ENCODE measurements at regions not wholly inside any gene's neighbourhood (a gene's known extent, or its start where the extent isn't known, plus 50 kb on each side); places are given as distances from the start of the nearest gene placed in this dataset.

DNA sequence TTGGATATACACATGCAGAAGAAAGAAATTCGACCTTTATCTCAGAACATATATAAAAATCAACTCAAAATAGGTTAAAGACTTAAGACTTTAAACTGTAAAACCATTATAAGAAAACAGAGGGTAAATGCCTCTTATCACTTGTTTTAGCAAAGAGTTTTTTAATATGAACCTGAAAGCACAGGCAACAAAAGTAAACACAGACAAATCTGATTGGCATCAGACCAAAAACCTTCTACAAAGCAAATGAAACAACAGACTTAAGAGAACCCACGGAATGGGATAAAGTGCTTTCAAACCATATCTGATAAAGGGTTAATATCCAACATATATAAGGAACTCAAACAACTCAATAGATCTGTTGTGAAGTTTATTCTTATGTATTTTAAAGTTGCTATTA is 309.9 kb upstream of the OPRM1 start:
- no peak overlapping the region for H3K27ac ChIP-seq
- no peaks in the 10 kb centered on the region for H3K27me3 ChIP-seq (replicated peaks; ENCODE audit: insufficient read depth)
- H3K9me3 ChIP-seq, result no peaks in the 10 kb centered on the region
- H3K4me1 ChIP-seq (replicated peaks), result no peaks in the 10 kb centered on the region
- H3K4me3 ChIP-seq, result no peak overlapping the region
- DNase-seq (ENCODE audit: low spot score), result no peak
- no peaks in the 10 kb centered on the region for H3K36me3 ChIP-seq
- intact Hi-C loops (cut with DNase I), result no loop called here
- 13% methylated on average over 2 of the region's 2 CpGs for WGBS
- TF ChIP-seq, protein P1, sequence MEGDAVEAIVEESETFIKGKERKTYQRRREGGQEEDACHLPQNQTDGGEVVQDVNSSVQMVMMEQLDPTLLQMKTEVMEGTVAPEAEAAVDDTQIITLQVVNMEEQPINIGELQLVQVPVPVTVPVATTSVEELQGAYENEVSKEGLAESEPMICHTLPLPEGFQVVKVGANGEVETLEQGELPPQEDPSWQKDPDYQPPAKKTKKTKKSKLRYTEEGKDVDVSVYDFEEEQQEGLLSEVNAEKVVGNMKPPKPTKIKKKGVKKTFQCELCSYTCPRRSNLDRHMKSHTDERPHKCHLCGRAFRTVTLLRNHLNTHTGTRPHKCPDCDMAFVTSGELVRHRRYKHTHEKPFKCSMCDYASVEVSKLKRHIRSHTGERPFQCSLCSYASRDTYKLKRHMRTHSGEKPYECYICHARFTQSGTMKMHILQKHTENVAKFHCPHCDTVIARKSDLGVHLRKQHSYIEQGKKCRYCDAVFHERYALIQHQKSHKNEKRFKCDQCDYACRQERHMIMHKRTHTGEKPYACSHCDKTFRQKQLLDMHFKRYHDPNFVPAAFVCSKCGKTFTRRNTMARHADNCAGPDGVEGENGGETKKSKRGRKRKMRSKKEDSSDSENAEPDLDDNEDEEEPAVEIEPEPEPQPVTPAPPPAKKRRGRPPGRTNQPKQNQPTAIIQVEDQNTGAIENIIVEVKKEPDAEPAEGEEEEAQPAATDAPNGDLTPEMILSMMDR (IDR thresholded peaks at IDR 0.05), result no peak
- no peak for TF ChIP-seq POLR2A (IDR thresholded peaks at IDR 0.05)
- no peak for TF ChIP-seq POLR2AphosphoS5 (IDR thresholded peaks at IDR 0.05)

DNA sequence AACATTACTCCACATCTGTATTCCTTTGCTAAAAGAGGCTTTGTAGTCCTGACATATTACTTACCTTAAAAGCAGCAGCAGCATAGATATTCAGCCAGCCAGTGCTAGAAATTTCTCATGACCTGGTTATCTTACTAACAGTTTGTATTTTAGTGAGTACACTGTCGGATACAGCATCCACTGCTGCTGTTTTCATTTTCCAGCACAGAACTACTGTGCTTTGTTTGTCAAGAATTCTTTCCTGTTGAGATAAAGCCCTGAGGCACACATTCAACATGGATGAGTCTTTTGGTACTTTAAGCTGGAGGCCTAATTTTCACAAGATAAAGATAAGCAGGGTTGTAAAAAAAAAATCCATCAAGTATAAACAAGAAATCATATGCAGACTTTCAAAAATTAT is 311.2 kb upstream of the OPRM1 start:
- intact Hi-C loops (cut with DNase I), result no loop called here
- no peak for DNase-seq (ENCODE audit: low spot score)
- 15% methylated on average over 1 of the region's 1 CpG for WGBS

DNA sequence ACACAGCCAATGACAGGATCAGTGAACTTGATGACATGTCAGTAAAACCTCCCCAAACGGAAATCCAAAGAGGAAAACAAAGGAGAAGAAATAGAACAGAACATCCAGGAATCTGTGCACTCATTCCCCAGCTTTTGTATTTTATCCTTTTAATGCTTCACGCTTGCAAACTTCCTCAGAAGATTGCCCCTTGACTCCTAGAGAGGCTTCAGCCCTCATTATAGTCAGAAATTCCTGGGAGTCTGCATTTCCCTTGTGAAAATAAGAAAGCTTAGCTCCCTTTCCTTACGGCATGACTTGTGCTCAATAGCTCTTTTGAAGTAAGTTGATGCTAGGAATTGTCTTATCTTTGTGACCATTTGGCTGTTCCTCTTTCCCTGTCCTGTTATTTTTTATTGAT is 313.6 kb upstream of the OPRM1 start:
- Histone ChIP-seq H3K27me3 (replicated peaks; ENCODE audit: insufficient read depth) (no peaks in the 10 kb centered on the region), H3K9me3 (no peaks in the 10 kb centered on the region), H3K4me1 (replicated peaks) (no peaks in the 10 kb centered on the region), H3K36me3 (no peaks in the 10 kb centered on the region), H3K27ac (no peak overlapping the region), H3K4me3 (no peak overlapping the region)
- intact Hi-C loops (cut with DNase I), result no loop called here
- WGBS, result 27% methylated on average over 3 of the region's 3 CpGs
- no peak for DNase-seq (ENCODE audit: low spot score)
- TF ChIP-seq POLR2A (IDR thresholded peaks at IDR 0.05) (no peak), POLR2AphosphoS5 (IDR thresholded peaks at IDR 0.05) (no peak)
- TF ChIP-seq, protein P1 (IDR thresholded peaks at IDR 0.05), result no peak

More for the DNA sequence above, 311.2 kb upstream of the OPRM1 start:
- Histone ChIP-seq H3K27me3 (replicated peaks; ENCODE audit: insufficient read depth) (no peaks in the 10 kb centered on the region), H3K4me3 (no peak overlapping the region), H3K9me3 (no peaks in the 10 kb centered on the region), H3K36me3 (no peaks in the 10 kb centered on the region), H3K4me1 (replicated peaks) (no peaks in the 10 kb centered on the region), H3K27ac (no peak overlapping the region)
- TF ChIP-seq, protein P1 (IDR thresholded peaks at IDR 0.05), result no peak

DNA sequence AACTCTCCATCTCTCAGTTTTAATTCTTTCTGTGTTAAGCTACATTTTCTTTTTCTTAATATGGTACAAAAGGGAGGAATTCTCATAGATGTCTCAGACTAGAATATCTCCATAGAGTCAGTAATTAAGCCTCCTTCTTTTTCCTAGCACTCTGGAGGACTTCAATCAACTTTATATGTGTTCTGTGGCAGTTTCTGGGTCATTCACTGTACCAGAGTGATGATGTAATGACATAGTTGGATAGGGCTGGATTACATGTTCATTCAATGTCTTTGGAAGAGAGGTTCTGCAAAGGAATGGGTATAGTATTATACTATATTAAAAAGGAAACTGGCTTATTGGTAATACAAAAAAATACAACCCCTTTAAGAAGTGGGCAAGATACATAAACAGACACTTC is 318.3 kb upstream of the OPRM1 start:
- Histone ChIP-seq H3K27me3 (replicated peaks; ENCODE audit: insufficient read depth) (no peaks in the 10 kb centered on the region), H3K4me1 (replicated peaks) (no peaks in the 10 kb centered on the region), H3K27ac (no peak overlapping the region), H3K4me3 (no peak overlapping the region), H3K9me3 (no peaks in the 10 kb centered on the region), H3K36me3 (no peaks in the 10 kb centered on the region)
- no peak for DNase-seq (ENCODE audit: low spot score)
- TF ChIP-seq POLR2AphosphoS5 (IDR thresholded peaks at IDR 0.05), result no peak
- TF ChIP-seq POLR2A (IDR thresholded peaks at IDR 0.05), result no peak
- TF ChIP-seq, protein P1 (IDR thresholded peaks at IDR 0.05), result no peak
- intact Hi-C loops (cut with DNase I), result no loop called here

DNA sequence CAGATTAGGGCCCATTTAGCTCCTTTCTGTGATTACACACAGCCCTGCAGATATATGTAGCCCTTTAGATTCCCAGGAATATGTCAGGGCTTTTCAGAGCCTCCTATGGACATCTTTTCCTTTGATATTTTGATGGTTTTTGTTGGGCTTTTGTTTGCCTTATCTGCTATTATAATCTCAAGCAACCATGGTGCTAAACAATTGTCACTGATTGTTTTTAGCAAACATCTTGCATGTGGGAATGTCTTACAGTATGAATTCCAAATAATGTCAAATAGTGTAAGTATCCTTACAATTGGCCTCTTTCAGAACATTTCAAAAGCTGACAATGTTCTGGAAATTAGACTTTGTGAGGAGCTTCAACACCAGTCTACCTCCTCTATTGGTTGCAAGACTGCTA is 333.6 kb upstream of the OPRM1 start:
- Histone ChIP-seq H3K4me1 (replicated peaks) (no peaks in the 10 kb centered on the region), H3K27me3 (replicated peaks; ENCODE audit: insufficient read depth) (no peaks in the 10 kb centered on the region), H3K9me3 (no peaks in the 10 kb centered on the region), H3K27ac (no peak overlapping the region), H3K4me3 (no peak overlapping the region), H3K36me3 (no peaks in the 10 kb centered on the region)
- no peak for DNase-seq (ENCODE audit: low spot score)
- intact Hi-C loops (cut with DNase I), result no loop called here
- TF ChIP-seq, protein P1 (IDR thresholded peaks at IDR 0.05), result no peak
- TF ChIP-seq POLR2A (IDR thresholded peaks at IDR 0.05) (no peak), POLR2AphosphoS5 (IDR thresholded peaks at IDR 0.05) (no peak)

All from prostate gland (tissue), 2 donors.